B cell (primary cell): ENCODE measurements at regions not wholly inside any gene's neighbourhood (a gene's known extent, or its start where the extent isn't known, plus 50 kb on each side); places are given as distances from the start of the nearest gene placed in this dataset.

ENCODE experiments used
- EZH2 ChIP-seq: IDR thresholded peaks from 2 replicates; pipeline ENCODE4 v1.6.1; 2012; ENCODE audit warnings: borderline replicate concordance, low read depth, mild to moderate bottlenecking, moderate library complexity, low read length; ENCODE audit not compliant: insufficient read depth, poor library complexity, severe bottlenecking
- TF ChIP-seq, protein P1 (sequence below): fragments of 200-600 bp; IDR thresholded peaks from one replicate; pipeline ENCODE4 v1.8.0; 2022; ENCODE audit warnings: antibody characterized with exemption, mild to moderate bottlenecking

DNA sequence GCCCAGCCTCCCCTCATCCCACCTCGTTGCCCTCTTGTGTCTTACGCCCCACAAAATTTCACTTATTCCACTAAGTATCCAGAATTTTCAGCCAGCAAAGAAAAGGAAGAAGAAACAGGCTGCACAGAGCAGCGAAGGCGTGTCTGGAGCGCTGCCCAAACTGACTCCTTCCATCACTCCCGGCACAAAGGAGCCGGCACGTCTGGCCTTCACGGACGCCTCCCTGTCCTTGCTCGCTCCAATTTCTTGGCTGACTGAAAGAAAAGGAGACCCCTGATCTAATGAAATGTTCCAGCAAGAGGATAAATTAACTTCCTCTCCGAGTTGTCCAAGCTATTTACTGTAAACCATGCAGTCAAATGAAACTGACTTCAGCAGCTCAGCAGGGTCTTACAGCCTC, 152.3 kb upstream of the CDH4 start:
- TF ChIP-seq, protein P1, sequence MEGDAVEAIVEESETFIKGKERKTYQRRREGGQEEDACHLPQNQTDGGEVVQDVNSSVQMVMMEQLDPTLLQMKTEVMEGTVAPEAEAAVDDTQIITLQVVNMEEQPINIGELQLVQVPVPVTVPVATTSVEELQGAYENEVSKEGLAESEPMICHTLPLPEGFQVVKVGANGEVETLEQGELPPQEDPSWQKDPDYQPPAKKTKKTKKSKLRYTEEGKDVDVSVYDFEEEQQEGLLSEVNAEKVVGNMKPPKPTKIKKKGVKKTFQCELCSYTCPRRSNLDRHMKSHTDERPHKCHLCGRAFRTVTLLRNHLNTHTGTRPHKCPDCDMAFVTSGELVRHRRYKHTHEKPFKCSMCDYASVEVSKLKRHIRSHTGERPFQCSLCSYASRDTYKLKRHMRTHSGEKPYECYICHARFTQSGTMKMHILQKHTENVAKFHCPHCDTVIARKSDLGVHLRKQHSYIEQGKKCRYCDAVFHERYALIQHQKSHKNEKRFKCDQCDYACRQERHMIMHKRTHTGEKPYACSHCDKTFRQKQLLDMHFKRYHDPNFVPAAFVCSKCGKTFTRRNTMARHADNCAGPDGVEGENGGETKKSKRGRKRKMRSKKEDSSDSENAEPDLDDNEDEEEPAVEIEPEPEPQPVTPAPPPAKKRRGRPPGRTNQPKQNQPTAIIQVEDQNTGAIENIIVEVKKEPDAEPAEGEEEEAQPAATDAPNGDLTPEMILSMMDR: no peak
- no peak for TF ChIP-seq EZH2
